ENCODE measurements at regions not wholly inside any gene's neighbourhood (a gene's known extent, or its start where the extent isn't known, plus 50 kb on each side); places are given as distances from the start of the nearest gene placed in this dataset.

- DNase-seq: no peak
Observed at GRCh38 chr15:69781411-69782125, 316.1 kb downstream of the TLE3 start.

DNA sequence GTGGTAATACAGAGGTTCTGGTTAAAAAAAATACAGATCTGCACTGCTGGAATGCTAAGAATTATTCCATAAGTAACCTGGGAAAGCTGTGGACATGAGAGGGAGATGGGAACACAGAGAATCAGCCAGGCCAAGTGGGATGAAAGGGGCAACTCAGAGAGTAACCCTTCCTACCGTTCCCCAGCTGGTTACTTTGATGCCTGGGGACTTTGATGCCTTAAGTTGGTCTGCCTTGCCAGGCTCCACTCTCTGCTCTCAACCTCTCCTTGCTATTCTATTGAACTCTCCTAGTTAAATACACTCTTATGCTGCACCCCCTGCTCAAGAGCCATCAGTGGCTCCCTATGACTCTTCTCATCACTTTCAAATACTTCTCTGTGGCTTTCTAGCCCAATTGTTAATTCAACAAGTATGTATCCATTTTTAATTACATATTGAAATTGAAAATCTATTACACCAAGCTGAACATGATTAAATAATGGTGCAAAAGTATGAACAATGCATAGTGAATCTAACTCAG is 315.5 kb downstream of the TLE3 start:
- DNase-seq: no peak

GRCh38 chr15:69782809-69783208 is 314.9 kb downstream of the TLE3 start:
- peak; percentile 12 for DNase-seq

- DNase-seq: no peak
Observed at GRCh38 chr15:69783211-69783610, 314.5 kb downstream of the TLE3 start.

DNA sequence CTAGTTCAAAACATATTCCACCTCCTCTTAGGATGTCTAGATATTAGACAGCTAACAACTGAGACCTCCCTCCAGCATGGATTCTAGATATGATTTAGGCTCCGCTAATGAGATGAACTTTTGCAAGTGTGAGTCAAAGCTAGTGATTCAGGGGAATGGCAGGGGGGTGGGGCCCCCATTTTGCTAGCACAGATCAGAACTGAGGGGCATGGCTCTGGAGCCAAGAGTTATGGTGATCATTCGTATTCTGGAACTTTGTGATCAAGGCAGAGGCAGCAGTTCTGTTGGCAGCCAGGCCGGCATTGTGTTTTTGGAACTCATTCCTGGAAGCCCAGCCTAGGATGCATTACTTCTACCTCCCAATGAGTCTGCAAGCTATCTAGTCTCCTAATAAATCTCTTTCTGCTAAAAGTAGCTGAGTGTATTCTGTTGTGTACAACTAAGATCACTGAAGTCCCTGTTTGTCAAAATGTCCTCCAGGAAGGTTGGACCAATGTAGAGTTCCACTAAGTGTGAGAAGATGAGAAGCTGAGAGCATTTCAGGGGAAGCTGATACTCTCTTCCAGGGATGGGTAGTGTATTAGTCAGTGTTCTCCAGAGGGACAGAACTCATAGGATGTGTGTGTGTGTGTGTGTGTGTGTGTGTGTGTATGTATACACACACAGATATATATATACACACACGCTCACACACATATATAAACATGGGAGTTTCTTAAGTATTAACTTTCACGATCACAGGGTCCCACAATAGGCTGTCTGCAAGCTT is 312.7 kb downstream of the TLE3 start:
- no peak for DNase-seq

- no peak for DNase-seq
Observed at GRCh38 chr15:69786136-69786701, 311.5 kb downstream of the TLE3 start.

DNA sequence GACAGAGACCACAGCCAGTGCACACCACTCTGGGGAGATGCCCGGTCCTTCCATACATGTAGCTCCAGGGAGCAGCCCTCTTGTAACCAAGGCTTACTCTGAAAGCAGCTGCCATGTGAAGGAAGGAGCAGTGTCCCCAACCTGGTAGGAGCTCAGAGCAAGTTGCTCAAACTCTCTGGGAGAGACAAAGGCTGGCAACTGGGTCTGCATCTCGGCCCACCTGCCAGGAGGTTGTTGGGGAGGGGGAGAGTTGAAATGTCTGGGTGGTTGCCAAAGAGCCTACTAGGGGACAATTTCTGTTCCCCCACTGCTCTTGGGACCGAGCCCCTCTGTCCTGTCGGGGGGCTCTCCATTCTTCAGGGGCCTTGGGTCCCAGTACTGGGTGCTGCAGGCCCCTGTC is 309.9 kb downstream of the TLE3 start:
- DNase-seq: no peak

GRCh38 chr15:69789648-69790393 is 307.9 kb downstream of the TLE3 start:
- no peak for DNase-seq

DNA sequence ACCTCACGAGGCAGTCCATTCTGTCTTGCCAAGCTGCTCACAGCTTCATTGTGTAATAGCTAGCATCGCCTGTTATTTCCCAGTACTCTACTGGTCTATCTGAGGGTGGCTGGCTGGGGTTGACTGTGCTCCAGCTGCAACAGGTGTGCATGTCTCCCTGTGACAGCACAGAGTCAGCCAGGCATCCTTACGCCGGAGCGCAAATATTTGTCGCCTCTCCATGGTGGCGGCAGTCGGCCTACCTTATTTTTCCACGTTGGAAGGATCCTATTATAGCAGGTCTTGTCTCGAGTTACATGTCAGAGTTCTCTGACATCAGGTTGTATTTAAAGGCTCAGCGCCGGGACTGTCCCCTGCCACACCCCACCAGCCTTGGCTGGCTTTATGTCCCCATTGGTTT is 307.1 kb downstream of the TLE3 start:
- no peak for DNase-seq

DNA sequence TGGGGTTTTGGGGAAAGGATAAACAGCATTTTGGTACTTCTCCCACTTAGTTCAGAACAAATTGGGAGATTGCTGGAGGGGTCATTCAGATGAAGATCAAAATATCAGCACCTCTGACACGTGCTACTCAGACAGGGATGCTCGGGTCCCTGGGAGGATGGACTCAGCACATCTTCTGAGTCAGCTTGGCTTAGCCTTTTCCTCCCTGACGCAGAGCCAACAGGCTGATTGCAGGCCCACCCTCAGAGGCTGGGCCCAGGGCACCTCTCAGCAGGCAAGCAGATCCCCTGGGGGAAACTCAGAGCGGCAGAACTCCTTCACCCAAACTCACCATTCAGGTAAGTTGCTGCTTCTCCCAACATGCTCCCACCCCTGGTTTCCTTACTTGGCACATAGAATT is 304.9 kb downstream of the TLE3 start:
- no peak for DNase-seq

GRCh38 chr15:69793431-69793780 is 304.3 kb downstream of the TLE3 start:
- no peak for DNase-seq

DNA sequence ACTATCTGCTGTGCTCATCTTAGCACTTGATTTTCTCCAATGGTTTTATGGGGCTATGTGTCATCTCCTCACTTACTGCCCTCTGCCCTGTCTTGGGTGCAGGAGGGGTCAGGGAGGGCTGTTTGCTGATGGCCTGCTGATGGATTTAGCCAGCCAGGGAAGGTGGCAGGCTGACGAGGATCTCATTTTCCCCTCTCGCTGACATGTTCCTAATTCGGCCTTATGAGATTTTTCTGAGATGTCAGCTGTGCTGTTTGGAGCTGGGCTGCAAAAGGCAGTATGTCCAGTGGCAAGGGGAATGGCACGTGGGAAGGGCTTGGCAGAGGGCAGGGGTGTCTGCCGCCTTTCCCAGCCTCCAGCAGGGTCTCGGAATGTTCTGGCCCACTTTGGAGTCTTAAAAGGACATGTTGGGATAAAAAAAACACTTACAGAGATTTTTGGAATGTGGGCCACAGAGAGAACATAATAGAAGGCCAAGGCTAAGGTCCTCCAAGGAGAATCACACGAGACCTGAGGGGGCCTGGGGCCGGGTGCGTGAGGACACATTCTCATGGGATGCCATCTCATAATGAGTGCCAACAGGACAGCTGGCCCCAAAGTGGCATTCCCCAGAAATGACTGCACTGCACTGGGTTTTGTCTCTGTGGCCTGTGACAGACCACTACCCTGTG is 303.8 kb downstream of the TLE3 start:
- no peak for DNase-seq

DNA sequence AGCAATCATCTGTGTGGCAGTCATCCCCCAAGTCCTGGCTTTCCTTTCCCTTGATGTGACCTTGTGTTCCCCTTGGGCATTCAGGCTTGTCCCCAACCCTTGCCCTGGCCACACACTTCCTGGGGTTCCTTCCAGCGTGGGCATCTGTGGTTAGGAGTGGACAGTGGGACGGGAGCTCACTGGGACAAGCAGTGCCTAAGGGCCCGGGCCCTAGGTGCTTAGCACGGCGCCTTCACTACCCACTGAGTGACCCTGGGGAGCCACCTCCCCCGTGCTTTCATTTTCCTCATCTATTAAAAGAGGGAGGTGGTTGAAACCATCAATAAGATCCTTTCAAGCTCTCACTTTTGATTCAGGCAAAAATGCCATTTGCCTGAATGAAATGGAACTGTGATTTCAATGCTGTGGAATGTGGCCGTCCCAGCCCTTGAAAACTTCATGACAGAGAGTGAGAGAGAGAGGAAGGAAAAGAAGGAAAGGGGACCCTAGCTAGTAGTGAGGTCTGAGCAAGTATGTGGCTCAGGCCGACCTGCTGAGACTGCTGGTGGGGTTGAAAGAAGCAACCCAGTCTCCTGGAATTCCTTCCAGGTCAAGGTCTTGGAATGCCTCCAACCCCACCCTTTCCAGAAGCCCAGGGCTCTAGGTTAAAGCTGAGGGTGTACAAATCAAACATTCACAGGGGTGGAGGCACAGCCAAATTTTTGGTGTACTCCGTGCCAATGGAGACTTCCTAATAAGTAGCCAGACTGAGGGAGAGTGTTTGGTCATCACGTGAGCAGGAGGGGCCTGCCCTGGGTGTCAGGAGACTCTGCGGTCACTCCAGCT is 302.9 kb downstream of the TLE3 start:
- no peak for DNase-seq

- no peak for DNase-seq
Observed at GRCh38 chr15:69795601-69796000, 302.1 kb downstream of the TLE3 start.

DNA sequence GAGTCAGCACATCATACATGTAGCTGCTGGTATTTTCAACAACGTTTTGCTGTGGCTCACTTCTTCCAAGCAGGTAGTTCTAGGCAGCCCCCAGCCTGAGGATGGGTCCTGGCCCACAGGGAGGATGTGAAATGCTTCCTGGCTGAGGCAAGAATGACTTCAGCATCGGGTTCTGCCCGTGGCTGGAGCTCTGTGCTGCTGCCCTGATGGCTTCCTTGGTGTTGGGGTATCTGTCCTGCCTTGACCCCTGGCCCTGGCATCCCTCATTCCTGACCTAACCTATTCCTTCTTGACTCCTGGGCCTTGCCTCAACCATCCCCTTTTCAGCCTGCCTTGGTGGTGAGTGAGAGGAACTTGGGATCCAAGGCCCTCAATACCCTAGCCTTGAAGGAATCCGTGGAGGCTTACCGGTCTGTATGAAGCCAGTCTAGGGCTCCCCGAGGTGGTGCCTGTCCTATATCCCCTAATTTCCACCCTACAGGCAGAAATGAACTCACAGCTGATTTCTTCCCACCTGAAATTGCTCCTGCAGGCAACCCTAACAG is 300.6 kb downstream of the TLE3 start:
- no peak for DNase-seq

DNA sequence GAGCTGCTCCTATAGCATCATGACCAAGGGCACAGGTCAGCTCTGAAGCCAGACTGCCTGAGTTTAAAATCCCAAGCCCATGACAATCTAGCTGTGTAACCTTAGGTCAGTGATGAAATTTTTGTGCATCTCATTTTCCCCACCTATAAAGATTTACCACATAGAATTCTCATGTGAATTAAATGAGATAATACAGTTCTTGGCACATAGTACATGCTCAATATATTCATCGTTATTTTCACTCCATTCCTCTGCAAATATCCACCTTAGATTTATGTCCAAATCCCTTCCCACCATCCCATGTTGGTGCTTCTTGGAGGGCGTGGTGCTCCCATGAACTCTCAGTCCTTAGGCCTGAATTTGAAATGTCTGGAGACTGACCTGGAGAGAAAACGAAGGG is 300.1 kb downstream of the TLE3 start:
- DNase-seq: no peak

DNA sequence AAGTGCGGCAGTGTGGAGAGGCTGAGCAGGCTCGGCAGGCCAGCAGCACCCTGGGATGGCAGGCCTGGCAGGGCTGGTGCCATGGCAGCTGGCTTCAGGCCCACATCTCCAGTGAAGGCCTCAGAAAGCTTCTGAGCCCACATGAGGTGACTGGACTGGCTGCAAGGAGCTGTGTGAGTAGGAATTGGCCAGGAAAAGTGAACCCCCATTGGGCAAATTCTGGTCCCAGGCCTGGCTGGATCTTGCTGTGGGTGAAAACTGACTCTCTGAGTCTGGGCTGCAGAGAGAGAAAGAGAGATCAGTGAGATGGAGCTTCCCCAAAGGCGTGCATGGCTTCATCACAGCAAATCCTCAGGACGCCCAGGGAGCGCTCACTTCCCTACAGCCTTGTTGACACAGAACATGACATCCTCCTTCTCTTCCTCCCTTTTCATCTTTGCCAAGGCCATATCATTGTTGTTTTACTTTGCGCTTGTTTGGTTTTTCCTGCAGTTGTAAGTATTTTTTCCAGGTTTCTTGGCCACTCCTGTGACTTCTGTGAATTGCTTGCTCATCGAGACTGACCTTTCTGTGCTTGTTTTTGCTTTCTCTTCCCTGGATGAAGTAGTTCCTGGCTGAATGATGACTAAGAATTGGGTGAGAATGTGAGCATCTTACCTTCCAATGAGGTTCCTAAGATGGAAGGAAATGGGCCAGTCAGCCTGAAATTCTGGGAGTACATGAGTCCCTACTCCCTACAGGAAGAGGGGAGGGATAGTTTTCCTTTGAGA is 299.1 kb downstream of the TLE3 start:
- no peak for DNase-seq

- DNase-seq: no peak
Observed at GRCh38 chr15:69801144-69801543, 296.6 kb downstream of the TLE3 start.

- DNase-seq: no peak
Observed at GRCh38 chr15:69802432-69802831, 295.3 kb downstream of the TLE3 start.

GRCh38 chr15:69804786-69805185 is 292.9 kb downstream of the TLE3 start:
- no peak for DNase-seq
